IMR-90 (cell line): ENCODE measurements at regions not wholly inside any gene's neighbourhood (a gene's known extent, or its start where the extent isn't known, plus 50 kb on each side); places are given as distances from the start of the nearest gene placed in this dataset.

ENCODE experiments used
- ATAC-seq: fragments of 200-7000 bp; cut with Tn5 transposase; 2 replicates; pipeline ENCODE4 v1.9.1; 2020; ENCODE audit warnings: low read depth, mild to moderate bottlenecking, moderate library complexity
- BruUV-seq: library from RNA; stranded (reverse); fragments of 400-500 nt; replicated peaks from 2 replicates; lab custom pipeline; 2021; lab: Mats Ljungman, UMichigan
- CTCF ChIA-PET: fragments of 300-600 bp; formaldehyde crosslinking; extraction: SDS; loops from one replicate; lab custom pipeline; 2021; ENCODE audit warnings: antibody characterized with exemption; lab: Yijun Ruan, JAX
- POLR2A ChIA-PET: fragments of 300-600 bp; sonication (Branson Sonifier 250); formaldehyde crosslinking; loops from one replicate; lab custom pipeline; 2022; ENCODE audit warnings: antibody characterized with exemption; ENCODE audit not compliant: unreplicated experiment; lab: Charles Lee
- DNase-seq: peaks from one replicate; pipeline ENCODE4 v3.0.0; 2013
- H2AFZ ChIP-seq: replicated peaks from 2 replicates; pipeline ENCODE3; 2013; ENCODE audit warnings: low read length, mild to moderate bottlenecking; ENCODE audit not compliant: poor library complexity
- H2AK5ac ChIP-seq: 2 replicates; pipeline ENCODE4 v1.6.1; 2013; ENCODE audit warnings: low read depth, low read length, inconsistent platforms
- H2AK9ac ChIP-seq: replicated peaks from 2 replicates; pipeline ENCODE3; 2013; ENCODE audit warnings: mild to moderate bottlenecking, low read depth, low read length, moderate library complexity; ENCODE audit not compliant: poor library complexity
- H2BK120ac ChIP-seq: 2 replicates; pipeline ENCODE4 v1.6.1; 2013; ENCODE audit warnings: low read depth, low read length, inconsistent platforms
- H2BK15ac ChIP-seq: 3 replicates; pipeline ENCODE4 v1.6.1; 2013; ENCODE audit warnings: low read depth, low read length, inconsistent platforms
- H2BK20ac ChIP-seq: 2 replicates; pipeline ENCODE4 v1.6.1; 2013; ENCODE audit warnings: low read depth, mild to moderate bottlenecking, inconsistent platforms, low read length, moderate library complexity
- H2BK5ac ChIP-seq: 2 replicates; pipeline ENCODE4 v1.6.1; 2013; ENCODE audit warnings: mild to moderate bottlenecking, low read depth, low read length, inconsistent platforms; ENCODE audit not compliant: poor library complexity, severe bottlenecking
- H3K14ac ChIP-seq: replicated peaks from 2 replicates; pipeline ENCODE4 v1.6.1; 2013; ENCODE audit warnings: low read depth, low read length, inconsistent platforms
- H3K18ac ChIP-seq: 2 replicates; pipeline ENCODE4 v1.6.1; 2013; ENCODE audit warnings: low read depth, low read length, control low read depth
- H3K23ac ChIP-seq: 2 replicates; pipeline ENCODE4 v1.6.1; 2013; ENCODE audit warnings: low read depth, low read length, inconsistent platforms
- H3K27ac ChIP-seq: 2 replicates; pipeline ENCODE4 v1.5.1; 2013; ENCODE audit warnings: mild to moderate bottlenecking, control low read depth, low read length; ENCODE audit not compliant: insufficient read depth
- H3K27me3 ChIP-seq: 2 replicates; pipeline ENCODE4 v1.6.1; 2013; ENCODE audit warnings: low read length; ENCODE audit not compliant: control insufficient read depth, insufficient read depth
- H3K36me3 ChIP-seq: 2 replicates; pipeline ENCODE4 v1.6.1; 2013; ENCODE audit warnings: low read length, mixed read lengths; ENCODE audit not compliant: control insufficient read depth, insufficient read depth
- H3K4ac ChIP-seq: 2 replicates; pipeline ENCODE4 v1.6.1; 2013; ENCODE audit warnings: low read depth, low read length, inconsistent platforms
- H3K4me1 ChIP-seq: 2 replicates; pipeline ENCODE4 v1.6.1; 2013; ENCODE audit warnings: low read length, mixed read lengths; ENCODE audit not compliant: control insufficient read depth, insufficient read depth
- H3K4me2 ChIP-seq: 2 replicates; pipeline ENCODE4 v1.6.1; 2013; ENCODE audit warnings: low read depth, mild to moderate bottlenecking, control low read depth, low read length, moderate library complexity
- H3K4me3 ChIP-seq: 2 replicates; pipeline ENCODE4 v1.5.1; 2013; ENCODE audit warnings: low read depth, mild to moderate bottlenecking, control low read depth, low read length, moderate library complexity; ENCODE audit not compliant: insufficient read depth
- H3K56ac ChIP-seq: 2 replicates; pipeline ENCODE4 v1.6.1; 2013; ENCODE audit warnings: low read length, inconsistent platforms; ENCODE audit not compliant: insufficient read depth; ENCODE audit errors: extremely low read depth
- H3K79me1 ChIP-seq, 2 experiments: 2 replicates each; pipeline ENCODE4 v1.6.1; 2013; ENCODE audit warnings: low read length in 2 of 2, inconsistent platforms in 1 of 2, low read depth in 1 of 2
- H3K9ac ChIP-seq: 2 replicates; pipeline ENCODE4 v1.6.1; 2013; ENCODE audit warnings: low read depth, low read length, control low read depth
- H3K9me1 ChIP-seq: 2 replicates; pipeline ENCODE4 v1.6.1; 2013; ENCODE audit warnings: low read length, inconsistent platforms; ENCODE audit not compliant: insufficient read depth
- H3K9me3 ChIP-seq: 2 replicates; pipeline ENCODE4 v1.6.1; 2013; ENCODE audit warnings: low read length; ENCODE audit not compliant: control insufficient read depth, insufficient read depth
- H4K20me1 ChIP-seq: 2 replicates; pipeline ENCODE4 v1.6.1; 2013; ENCODE audit warnings: low read length, inconsistent platforms; ENCODE audit not compliant: insufficient read depth
- H4K5ac ChIP-seq: 2 replicates; pipeline ENCODE4 v1.6.1; 2013; ENCODE audit warnings: mild to moderate bottlenecking, low read depth, low read length, control low read depth
- H4K8ac ChIP-seq, 2 experiments: 2 replicates each; pipeline ENCODE4 v1.6.1; 2013; ENCODE audit warnings: low read depth in 2 of 2, low read length in 2 of 2, control low read depth in 1 of 2, inconsistent platforms in 1 of 2
- H4K91ac ChIP-seq: 2 replicates; pipeline ENCODE4 v1.6.1; 2013; ENCODE audit warnings: low read depth, low read length, inconsistent platforms; ENCODE audit not compliant: insufficient read depth
- BHLHE40 ChIP-seq: fragments of 150-350 bp; IDR thresholded peaks from 2 replicates; pipeline ENCODE4 v1.6.1; 2016; ENCODE audit warnings: mild to moderate bottlenecking, low read depth, low read length
- CEBPB ChIP-seq: IDR thresholded peaks from 2 replicates; pipeline ENCODE4 v1.6.1; 2012; ENCODE audit warnings: low read depth, low read length, improper control_type of control experiment
- CHD1 ChIP-seq: IDR thresholded peaks from 2 replicates; pipeline ENCODE4 v1.6.1; 2012; ENCODE audit warnings: low read depth, low read length, improper control_type of control experiment
- FOS ChIP-seq: fragments of 150-350 bp; IDR thresholded peaks from 2 replicates; pipeline ENCODE4 v1.6.1; 2016; ENCODE audit warnings: low read depth, low read length
- MAFK ChIP-seq: IDR thresholded peaks from 2 replicates; pipeline ENCODE4 v1.6.1; 2012; ENCODE audit warnings: low read depth, low read length, improper control_type of control experiment
- MAZ ChIP-seq: IDR thresholded peaks from 2 replicates; pipeline ENCODE4 v1.6.1; 2012; ENCODE audit warnings: low read depth, mild to moderate bottlenecking, low read length, improper control_type of control experiment, moderate library complexity, borderline replicate concordance
- MXI1 ChIP-seq: IDR thresholded peaks from 2 replicates; pipeline ENCODE4 v1.6.1; 2012; ENCODE audit warnings: low read depth, mild to moderate bottlenecking, low read length, moderate library complexity, borderline replicate concordance
- NFE2L2 ChIP-seq: fragments of 150-350 bp; IDR thresholded peaks from 2 replicates; pipeline ENCODE4 v1.6.1; 2016; ENCODE audit warnings: low read depth, mild to moderate bottlenecking, low read length
- POLR2A ChIP-seq: IDR thresholded peaks from 2 replicates; pipeline ENCODE4 v1.6.1; 2012; ENCODE audit warnings: mild to moderate bottlenecking, low read depth, low read length
- RAD21 ChIP-seq: IDR thresholded peaks from 2 replicates; pipeline ENCODE4 v1.6.1; 2012; ENCODE audit warnings: low read length, improper control_type of control experiment
- RCOR1 ChIP-seq: IDR thresholded peaks from 2 replicates; pipeline ENCODE4 v1.6.1; 2012; ENCODE audit warnings: mild to moderate bottlenecking, low read length, improper control_type of control experiment; ENCODE audit not compliant: insufficient replicate concordance
- RFX5 ChIP-seq: IDR thresholded peaks from 2 replicates; pipeline ENCODE4 v1.8.0; 2012; ENCODE audit warnings: low read depth, mild to moderate bottlenecking, low read length, moderate library complexity
- SMC3 ChIP-seq: fragments of 150-350 bp; IDR thresholded peaks from 2 replicates; pipeline ENCODE4 v1.6.1; 2016; ENCODE audit warnings: low read depth, mild to moderate bottlenecking, antibody characterized with exemption, low read length, moderate library complexity
- dilution Hi-C: fragments of 300-500 bp; cut with HindIII; formaldehyde crosslinking; loops from one replicate; pipeline ENCODE4 v1.14.3; 2018; ENCODE audit warnings: low sequenced_read_pairs; ENCODE audit not compliant: unreplicated experiment
- in situ Hi-C: fragments of 300-500 bp; cut with MboI; formaldehyde crosslinking; loops from 3 replicates; pipeline ENCODE4 v1.14.3; 2019; ENCODE audit warnings: low sequenced_read_pairs, inconsistent platforms, mixed read lengths
- intact Hi-C: fragments of 100-400 bp; cut with micrococcal nuclease; formaldehyde crosslinking; loops from 2 replicates; pipeline ENCODE4 v1.10.0; 2022
- TF ChIP-seq, protein P1 (sequence below): conservative IDR thresholded peaks from 2 replicates; pipeline ENCODE4 v1.5.1; 2012; ENCODE audit warnings: mild to moderate bottlenecking, low read depth, low read length, improper control_type of control experiment
- TF ChIP-seq, protein P2 (sequence below): fragments of 150-350 bp; IDR thresholded peaks from 2 replicates; pipeline ENCODE4 v1.6.1; 2017; ENCODE audit warnings: mild to moderate bottlenecking, antibody characterized with exemption, low read length, low read depth
- TF ChIP-seq, protein P3 (sequence below): fragments of 150-350 bp; IDR thresholded peaks from 2 replicates; pipeline ENCODE4 v1.6.1; 2016; ENCODE audit warnings: low read depth, mild to moderate bottlenecking, low read length, moderate library complexity, borderline replicate concordance

DNA sequence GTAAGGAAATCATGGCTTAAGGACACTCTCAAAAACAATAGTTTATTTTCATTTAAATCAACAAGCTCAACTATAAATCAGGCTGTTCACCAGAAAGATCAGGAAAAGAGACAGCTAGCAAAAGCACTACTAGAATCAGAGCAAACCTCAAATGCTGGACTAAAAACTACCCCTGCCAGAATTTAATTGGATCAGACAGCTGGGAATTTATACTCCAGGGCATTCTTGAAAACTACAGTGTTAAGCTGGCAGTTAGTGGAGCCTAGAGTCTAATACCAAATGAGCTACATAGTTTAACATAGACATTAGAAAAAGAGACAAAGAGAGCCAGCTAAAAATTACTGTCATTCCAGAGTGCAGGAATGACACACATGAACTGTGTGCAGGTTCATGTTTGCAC is 1016.4 kb upstream of the CRIM1 start:
- Histone ChIP-seq H3K18ac (no peak overlapping the region), H4K20me1 (no peaks in the 10 kb centered on the region), H2AFZ (no peak overlapping the region), H2AK5ac (no peak overlapping the region), H2BK5ac (no peak overlapping the region), H2BK20ac (no peak overlapping the region), H3K4me2 (no peak overlapping the region), H3K14ac (no peak overlapping the region), H3K56ac (no peak overlapping the region), H3K4me3 (no peak overlapping the region), H2BK15ac (no peak overlapping the region), H3K27ac (no peak overlapping the region), H4K8ac (no peak overlapping the region), H3K4ac (no peak overlapping the region), H3K9ac (no peak overlapping the region), H2BK120ac (no peak overlapping the region), H3K9me3 (peaks cover 11% of the 10 kb centered on the region), H3K4me1 (no peaks in the 10 kb centered on the region), H3K9me1 (no peaks in the 10 kb centered on the region), H3K27me3 (no peaks in the 10 kb centered on the region), H2AK9ac (no peak overlapping the region), H3K36me3 (no peaks in the 10 kb centered on the region), H4K91ac (no peak overlapping the region), H4K5ac (no peak overlapping the region), H3K23ac (no peak overlapping the region), H3K79me1 (no peaks in the 10 kb centered on the region)
- in situ Hi-C loops: no loop called here
- POLR2A ChIA-PET: no interaction called here
- dilution Hi-C loops: no loop called here
- no peak for DNase-seq
- CTCF ChIA-PET: interaction anchor here (0.9 kb wide), 1 partner anchor 13 kb away, joined by 3 read pairs; no protein-coding TSS in a partner anchor
- TF ChIP-seq RCOR1 (no peak), NFE2L2 (no peak), MXI1 (no peak), MAFK (no peak), POLR2A (no peak), SMC3 (no peak), MAZ (no peak), FOS (no peak), CEBPB (no peak), BHLHE40 (no peak), CHD1 (no peak), RFX5 (no peak), RAD21 (no peak)
- TF ChIP-seq, protein P1, sequence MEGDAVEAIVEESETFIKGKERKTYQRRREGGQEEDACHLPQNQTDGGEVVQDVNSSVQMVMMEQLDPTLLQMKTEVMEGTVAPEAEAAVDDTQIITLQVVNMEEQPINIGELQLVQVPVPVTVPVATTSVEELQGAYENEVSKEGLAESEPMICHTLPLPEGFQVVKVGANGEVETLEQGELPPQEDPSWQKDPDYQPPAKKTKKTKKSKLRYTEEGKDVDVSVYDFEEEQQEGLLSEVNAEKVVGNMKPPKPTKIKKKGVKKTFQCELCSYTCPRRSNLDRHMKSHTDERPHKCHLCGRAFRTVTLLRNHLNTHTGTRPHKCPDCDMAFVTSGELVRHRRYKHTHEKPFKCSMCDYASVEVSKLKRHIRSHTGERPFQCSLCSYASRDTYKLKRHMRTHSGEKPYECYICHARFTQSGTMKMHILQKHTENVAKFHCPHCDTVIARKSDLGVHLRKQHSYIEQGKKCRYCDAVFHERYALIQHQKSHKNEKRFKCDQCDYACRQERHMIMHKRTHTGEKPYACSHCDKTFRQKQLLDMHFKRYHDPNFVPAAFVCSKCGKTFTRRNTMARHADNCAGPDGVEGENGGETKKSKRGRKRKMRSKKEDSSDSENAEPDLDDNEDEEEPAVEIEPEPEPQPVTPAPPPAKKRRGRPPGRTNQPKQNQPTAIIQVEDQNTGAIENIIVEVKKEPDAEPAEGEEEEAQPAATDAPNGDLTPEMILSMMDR: no peak
- TF ChIP-seq, protein P2, sequence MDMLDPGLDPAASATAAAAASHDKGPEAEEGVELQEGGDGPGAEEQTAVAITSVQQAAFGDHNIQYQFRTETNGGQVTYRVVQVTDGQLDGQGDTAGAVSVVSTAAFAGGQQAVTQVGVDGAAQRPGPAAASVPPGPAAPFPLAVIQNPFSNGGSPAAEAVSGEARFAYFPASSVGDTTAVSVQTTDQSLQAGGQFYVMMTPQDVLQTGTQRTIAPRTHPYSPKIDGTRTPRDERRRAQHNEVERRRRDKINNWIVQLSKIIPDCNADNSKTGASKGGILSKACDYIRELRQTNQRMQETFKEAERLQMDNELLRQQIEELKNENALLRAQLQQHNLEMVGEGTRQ: no peak
- TF ChIP-seq, protein P3, sequence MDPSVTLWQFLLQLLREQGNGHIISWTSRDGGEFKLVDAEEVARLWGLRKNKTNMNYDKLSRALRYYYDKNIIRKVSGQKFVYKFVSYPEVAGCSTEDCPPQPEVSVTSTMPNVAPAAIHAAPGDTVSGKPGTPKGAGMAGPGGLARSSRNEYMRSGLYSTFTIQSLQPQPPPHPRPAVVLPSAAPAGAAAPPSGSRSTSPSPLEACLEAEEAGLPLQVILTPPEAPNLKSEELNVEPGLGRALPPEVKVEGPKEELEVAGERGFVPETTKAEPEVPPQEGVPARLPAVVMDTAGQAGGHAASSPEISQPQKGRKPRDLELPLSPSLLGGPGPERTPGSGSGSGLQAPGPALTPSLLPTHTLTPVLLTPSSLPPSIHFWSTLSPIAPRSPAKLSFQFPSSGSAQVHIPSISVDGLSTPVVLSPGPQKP: no peak
- intact Hi-C loops: no loop called here
- ATAC-seq: no peak
- BruUV-seq: no TSS peak
